Stromal cell of bone marrow (primary cell): ENCODE measurements at regions not wholly inside any gene's neighbourhood (a gene's known extent, or its start where the extent isn't known, plus 50 kb on each side); places are given as distances from the start of the nearest gene placed in this dataset.
"Not testable (repeated sequence)": the region's sequence is repeated elsewhere in the genome, so short reads cannot be mapped to it uniquely, and the experiment has no call there.

Source experiments
- DNase-seq: peaks from one replicate; pipeline ENCODE4 v3.0.0-alpha.2; 2012; ENCODE audit warnings: low read depth

DNA sequence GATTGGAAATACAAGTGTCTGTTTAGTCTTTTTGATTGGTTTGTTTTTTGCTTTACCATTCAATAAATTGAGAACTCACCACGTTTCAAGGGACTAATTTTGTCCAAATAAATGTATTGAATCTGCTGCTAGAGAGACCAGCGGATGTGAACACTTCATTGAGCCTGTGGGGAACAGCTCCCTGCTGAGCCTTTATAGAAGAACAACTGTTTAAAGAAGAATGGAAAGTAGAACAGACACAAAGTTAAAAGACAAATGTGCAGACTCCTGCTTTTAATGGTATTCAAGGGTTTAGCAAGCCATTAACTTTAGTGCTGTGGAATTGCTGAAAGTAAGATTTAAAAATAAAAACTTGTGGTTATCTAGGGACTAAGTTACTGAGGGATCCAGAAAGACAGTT is 817.7 kb upstream of the B3GALT2 start:
- DNase-seq = no peak

DNA sequence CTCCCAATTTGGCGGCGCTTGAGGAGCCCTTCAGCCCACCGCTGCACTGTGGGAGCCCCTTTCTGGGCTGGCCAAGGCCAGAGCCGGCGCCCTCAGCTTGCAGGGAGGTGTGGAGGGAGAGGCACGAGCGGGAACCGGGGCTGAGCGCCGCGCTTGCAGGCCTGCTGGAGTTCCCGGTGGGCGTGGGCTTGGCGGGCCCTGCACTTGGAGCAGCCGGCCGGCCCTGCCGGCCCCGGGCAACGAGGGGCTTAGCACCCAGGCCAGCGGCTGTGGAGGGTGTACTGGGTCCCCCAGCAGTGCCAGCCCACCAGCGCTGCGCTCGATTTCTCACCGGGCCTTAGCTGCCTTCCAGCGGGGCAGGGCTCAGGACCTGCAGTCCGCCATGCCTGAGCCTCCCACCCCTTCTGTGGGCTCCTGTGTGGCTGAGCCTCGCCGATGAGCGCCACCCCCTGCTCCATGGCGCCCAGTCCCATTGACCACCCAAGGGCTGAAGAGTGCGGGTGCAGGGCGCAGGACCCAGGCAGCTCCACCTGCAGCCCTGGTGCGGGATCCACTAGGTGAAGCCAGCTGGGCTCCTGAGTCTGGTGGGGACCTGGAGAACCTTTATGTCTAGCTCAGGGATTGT is 815.4 kb upstream of the B3GALT2 start:
- DNase-seq = not testable (repeated sequence)

DNA sequence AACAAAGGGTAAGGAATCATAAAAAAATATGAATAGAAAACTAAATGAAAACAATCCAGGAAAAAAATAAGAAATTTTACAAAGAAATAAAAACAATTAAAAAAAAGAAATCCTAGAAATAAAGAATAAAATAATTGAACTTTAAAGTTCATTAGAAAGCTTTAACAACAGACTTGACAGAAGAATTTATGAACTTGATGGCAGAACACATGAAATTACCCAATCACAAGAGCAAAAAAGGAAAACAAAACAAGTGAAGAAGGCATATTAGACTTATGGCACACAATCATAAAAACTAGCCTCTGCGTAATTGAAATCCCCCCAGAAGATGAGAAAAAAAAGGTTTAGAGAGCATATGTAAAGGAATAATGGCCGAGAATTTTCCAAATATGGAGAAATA is 802.5 kb upstream of the B3GALT2 start:
- no peak for DNase-seq

DNA sequence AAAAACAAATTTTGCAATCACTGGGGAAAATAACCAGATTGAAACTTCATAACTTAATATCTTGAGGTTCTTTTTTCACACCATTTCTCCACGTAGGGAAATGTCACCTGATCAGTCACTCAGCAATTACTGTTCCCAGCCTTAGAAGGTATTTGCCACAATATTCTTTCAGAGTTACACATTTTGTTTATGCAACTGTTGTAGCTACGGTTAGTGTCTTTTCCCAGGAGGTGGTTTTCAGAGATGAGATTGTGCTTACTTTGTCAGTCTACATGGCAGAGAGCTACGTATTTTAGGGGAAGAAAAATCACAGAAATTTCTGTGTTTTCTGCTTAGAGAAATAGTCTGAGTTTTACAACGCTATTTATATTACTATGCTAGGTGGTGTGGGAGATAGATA is 792.8 kb upstream of the B3GALT2 start:
- no peak for DNase-seq

DNA sequence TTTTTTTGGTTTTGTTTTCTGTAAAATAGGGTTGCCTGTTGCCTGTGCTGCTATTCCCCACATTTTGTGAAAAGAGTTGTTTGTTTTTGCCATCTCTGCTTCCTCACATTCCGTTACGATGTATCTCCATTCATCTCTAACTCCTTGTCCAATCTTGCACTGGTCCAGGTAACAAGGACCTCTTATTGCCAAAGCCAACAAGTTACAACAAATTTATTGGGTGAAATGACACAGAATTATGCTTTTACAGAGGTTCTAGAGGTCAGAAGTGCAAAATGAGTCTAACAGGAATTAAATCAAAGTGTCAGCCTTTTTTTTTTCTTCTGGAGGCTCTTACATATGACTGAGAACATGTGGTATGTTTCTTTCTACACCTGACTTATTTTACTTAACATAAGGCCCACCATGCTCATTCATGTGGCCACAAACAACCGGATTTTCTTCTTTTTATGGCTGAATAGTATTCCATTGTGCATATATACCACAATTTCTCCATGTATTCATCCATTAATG is 787.9 kb upstream of the B3GALT2 start:
- no peak for DNase-seq

DNA sequence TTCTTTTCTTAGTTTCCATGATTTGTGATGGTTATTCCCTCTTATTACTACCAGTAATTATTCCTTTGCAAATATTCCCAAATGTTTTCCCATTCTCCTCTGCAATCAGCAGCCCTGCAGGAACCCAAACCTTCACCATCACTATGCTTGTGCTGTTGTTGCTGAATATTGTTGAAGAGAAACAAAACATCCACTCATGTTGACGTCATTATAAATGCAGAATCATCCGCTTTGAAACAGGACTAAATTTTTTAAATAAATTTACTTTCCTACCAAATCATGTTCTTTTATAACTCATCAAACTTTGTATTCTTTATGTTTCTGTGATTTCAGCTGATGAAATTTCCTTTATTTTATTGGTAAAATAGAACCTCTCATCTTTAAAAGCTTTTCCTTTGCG is 787.0 kb upstream of the B3GALT2 start:
- no peak for DNase-seq

DNA sequence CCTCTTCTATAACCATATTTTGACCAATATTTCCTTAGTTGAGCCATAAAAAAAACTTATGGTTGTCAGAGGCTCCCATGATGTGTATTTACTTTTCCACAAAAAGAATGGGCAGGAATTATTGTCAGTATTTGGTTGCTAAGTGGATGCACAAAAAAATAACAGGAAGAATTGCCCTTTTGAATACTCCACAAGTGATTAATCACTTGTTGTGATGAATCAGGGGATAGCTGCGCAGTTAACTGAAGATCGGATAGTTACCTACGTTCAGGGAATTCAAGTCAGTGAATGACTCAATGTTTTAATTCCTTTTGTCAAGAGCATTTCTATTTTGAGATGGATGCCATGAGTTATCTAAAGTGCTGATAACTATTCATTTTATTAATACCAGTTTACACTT is 785.2 kb upstream of the B3GALT2 start:
- DNase-seq = no peak

DNA sequence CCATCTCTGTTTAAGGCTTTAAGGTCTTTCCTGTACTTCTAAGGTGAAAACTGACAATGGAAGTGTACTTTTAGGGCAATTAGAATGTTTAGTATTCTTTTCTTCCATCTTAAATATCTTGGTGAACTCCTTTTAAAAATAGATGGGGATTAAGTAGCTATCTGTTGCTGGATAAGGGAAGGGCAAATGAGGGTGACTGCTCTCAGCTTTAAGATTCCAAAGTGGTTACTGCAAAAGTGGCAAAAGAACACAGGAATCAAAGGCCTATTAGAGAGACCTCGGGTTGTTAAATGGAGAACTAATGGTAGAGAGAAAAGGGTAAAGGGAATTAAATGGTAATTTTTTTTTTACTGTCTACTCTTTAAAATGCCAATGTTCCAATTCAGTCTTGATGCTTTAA is 774.1 kb upstream of the B3GALT2 start:
- no peak for DNase-seq

DNA sequence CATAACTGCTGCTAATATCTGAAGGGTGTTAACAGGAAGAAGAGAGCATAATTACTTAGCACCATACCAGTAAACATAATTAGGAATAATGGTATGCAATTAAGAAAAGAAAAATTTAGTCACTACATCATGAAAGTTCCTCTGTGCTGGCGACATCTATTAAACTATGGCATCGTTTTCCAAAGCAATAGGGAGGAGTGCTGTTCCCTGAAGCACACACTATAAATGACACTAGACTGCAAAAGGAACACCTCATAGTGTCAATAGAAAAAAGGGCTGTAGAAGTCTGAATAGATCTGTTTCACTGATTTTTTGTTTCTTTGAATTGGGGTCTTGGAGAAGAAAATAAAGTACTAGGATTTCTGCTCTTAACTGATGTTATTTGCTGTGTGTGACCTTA is 773.6 kb upstream of the B3GALT2 start:
- no peak for DNase-seq

DNA sequence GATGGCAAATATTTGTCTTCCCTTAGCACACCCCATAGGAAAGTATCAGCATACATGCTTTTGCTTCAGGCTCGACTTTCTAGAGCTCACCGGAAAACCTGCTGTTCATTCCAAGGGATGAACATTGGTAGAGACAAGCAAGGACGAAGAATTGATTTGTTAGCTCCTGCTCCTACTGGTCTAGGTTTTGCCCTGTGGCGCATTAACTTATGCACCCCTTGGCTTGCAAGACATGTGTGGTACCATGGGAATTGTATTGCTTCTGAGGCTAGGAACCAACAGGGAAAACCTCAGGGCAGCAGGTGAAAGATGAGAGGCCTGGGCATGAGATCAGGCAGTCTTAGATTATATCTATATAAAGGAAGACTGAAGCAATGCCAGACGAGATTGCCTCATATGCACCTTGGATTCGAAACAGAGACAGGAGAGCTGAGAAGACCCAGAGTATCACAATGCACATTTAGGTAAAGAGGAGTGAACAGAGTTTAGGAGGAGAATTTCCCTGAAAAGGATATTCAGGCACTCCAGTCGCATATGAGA is 771.2 kb upstream of the B3GALT2 start:
- DNase-seq = no peak

DNA sequence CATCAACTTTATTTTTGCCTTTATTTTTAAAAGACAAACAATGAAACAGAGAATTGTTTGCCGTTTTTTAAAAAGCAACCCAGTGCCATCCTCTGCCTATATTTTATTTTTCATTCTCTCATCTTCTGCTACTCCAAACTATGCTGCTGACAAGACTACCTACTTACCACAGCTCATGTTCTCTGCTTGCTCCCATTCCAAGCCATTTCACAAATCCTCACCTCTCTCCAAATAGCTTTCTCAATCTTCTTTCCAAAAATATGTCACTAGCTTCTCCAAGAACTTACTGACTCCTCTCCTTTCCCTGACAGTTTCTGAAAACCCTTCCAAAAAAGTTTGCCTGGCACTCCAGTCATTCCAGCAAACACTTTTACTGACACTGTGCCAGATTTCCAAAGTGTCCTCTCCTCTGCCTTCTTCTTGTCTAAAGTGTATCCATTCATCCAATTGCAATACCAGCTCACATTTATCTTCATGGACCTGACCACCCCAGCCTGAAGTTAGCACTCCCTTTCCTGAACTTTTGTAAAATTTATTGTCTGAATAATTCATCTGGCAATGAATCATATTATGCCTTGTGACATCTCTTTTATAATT is 766.5 kb upstream of the B3GALT2 start:
- no peak for DNase-seq

DNA sequence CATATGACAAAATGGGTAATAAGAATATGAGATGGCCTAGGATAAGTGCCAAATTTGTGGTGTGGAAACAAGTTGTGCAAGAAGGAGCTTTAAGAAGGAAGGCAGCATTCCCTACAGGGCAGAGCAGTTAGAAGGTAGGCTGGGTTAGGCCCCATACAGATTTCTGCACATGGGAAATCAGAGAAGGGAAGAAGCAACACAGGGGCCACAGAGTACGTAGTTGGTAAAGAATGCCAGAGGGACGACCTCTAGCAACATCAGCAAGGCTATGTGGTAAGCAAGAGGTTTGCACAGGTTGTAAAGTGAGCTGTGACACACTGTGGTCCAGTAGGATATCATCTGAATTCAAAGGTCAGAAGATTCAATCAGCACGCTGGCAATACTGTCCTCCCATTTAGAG is 765.6 kb upstream of the B3GALT2 start:
- DNase-seq = no peak

DNA sequence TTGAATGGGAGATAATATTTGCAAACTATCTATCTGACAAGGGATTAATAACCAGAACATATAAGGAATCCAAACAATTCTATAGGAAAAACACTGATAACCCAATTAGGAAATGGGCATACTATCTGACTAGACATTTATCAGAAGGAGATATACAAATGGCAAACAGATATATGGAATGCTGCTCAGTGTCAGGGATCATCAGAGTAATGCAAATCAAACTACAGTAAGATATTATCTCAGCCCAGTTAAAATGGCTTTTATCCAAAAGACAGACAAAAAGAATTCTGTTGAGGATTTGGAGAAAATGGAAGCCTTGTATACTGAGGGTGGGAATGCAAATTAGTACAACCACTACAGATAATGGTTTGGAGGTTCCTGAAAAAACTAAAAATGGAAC is 758.0 kb upstream of the B3GALT2 start:
- DNase-seq = no peak

DNA sequence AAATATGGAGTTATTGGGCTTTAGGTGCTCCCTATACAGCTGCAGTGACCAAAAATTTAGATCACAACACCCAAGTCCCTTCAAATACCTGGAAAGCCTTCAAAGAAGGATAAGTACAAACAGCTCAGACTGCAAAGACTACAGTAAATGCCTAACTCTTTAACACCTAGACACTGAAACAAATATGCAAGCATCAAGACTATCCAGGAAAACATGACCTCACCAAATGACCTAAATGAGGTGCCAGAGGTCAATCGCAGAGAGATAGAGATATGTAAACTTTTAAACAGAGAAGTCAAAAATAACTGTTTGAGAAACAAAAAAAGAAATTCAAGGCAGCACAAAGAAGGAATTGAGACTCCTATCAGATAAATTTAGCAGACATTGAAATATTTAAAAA is 753.8 kb upstream of the B3GALT2 start:
- no peak for DNase-seq

DNA sequence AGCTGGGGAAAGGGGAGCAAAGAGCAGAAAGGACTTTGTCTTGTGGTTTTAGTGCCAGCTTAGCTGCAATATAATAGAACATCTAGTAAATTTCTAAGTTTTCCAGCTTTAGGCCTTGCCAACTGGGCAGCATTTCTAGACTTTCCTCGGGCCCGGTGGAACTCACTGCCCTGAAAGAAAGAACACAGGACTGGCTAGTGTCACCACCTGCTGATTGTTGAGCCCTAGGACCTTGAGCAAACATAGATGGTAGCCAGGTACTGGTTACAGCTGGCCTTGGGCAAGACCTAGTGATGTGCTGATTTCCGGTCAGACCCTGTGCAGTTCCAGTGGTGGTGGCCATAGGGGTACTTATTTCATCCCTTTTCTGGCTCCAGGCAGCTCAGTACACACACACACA is 753.2 kb upstream of the B3GALT2 start:
- DNase-seq = no peak

DNA sequence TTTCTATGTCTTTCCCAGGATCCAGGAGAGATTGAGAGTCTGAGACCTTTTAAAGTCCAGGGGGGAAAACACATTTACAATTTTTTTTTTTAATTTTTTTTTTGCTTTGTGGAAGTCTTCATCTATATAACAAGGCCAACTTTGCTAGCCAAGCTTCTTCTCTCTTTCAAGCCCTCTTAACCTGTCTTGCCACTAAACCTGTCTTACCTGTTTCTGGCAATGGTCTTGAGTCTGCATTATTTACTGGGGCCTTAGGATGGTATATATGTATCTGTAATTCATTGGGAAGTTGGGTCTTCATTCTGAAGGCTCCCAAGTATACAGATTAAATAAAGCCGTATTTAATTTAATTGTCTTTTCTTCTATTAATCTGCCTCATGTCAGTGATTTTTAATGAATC is 750.9 kb upstream of the B3GALT2 start:
- DNase-seq = no peak

DNA sequence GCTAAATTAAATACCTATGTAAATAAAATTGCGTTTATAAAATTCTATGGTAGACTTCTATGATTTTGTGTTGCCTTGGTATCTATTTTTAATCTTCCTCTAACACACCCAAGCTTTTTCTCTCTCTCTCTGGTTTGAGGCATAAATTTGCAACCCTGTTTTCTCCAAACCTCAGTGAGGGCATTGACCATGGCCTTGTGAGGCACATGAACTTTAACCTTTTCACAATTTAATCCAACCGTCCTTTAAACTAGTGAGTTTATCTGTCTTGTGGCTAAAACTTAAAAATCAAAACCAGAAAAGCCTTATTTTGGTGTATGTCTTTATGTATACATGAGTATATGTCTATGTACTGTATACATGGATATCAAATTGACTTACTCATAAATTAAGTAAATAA is 746.6 kb upstream of the B3GALT2 start:
- DNase-seq = no peak

DNA sequence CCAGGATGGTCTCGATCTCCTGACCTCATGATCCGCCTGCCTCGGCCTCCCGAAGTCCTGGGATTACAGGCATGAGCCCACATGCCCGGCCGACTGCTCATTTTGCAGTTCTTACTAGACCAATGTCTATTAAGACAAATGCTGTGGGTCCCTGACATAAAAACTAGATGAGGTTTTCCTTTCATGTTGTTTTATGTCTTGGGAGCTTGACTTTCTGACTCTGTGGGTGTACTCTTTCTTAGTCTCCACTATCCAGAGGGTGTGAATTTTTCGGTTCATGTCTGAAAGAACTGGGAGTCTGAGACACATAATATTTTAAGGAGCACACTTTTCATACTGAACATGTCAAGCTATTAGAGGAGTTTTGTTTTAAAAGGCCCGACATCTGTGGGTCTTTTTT is 744.9 kb upstream of the B3GALT2 start:
- DNase-seq = no peak

DNA sequence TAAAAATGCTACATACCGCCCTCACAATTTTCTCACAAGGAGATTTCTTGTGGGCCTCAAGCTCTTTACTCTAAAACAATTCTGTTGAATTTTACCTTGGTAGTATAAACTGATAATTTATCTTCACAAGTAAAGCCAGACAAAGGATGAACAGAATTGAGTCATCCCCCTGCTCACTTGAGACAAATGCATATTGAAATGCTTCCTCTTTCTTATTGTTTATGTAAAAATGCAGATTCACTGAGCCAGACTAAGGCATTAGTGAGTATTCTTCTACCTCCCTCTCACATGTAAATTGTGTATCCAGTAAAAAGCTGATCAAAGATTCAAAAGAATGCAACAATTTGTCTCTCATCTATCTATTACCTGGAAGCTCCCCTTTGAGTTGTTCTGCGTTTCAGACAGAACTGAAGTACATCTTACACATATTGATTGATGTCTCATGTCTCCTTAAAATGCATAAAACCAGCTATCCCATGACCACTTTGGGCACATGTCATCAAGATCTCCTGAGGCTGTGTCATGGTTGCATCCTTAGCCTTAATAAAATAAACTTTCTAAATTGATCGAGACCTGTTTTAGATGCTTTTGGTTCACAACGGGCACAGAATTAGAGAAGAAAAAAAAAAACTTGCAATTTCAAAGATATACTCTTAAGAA is 743.1 kb upstream of the B3GALT2 start:
- no peak for DNase-seq

DNA sequence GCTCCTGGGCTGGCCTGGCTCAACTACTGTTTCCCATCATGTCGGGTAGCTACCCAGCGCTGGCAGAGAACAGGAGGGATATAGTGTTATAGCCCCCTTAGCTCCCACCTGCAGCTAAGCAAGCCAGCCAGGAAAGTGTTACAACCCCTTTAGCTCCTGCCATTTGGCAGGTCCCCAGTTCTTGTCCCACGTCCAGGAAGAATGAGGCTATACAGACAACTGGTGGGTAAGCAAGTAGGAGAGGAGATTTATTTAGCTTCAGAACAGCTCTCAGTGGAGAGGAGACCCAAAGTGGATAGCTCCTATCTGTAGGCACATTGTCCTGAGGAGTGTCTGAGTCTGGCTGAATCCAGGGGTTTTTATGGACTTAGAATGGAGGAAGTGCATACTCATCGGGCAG is 741.1 kb upstream of the B3GALT2 start:
- DNase-seq = no peak

DNA sequence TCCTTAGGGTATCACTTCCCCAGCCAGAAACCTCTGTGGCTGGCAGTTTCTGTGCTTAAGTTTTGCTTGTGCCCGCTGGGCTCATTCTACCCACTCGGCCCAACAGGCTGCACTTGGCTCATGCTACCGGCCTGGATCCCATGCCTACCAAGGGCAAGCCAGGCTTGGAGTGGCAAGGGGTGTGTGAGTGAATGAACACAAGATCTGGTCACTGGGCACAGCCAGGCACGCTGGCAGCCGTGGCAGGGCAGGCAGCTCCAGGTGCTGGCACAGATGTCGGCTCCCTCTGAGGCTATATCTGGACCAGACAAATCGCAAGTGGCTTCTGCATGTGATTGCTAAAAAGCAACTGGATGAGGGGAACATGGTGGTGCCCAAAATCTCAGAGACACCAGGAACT is 740.5 kb upstream of the B3GALT2 start:
- DNase-seq = no peak

DNA sequence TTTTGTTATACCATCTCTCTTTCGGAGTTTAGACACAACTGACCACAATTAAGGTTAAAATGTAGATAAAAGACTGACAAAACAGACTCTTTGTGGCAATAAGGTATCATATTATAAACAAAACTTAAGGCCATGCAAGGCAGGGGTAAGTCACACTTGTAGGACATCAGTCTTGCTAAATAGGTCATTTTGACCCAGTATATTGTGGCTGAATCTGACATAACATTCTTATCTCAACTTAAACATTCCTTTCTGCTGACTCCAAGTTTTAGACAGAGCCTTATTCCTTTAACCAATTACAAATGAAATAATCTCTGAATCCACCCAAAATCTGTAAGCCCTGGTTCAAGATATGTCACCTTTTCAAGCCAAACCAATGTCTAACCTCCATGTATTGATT is 733.4 kb upstream of the B3GALT2 start:
- no peak for DNase-seq

DNA sequence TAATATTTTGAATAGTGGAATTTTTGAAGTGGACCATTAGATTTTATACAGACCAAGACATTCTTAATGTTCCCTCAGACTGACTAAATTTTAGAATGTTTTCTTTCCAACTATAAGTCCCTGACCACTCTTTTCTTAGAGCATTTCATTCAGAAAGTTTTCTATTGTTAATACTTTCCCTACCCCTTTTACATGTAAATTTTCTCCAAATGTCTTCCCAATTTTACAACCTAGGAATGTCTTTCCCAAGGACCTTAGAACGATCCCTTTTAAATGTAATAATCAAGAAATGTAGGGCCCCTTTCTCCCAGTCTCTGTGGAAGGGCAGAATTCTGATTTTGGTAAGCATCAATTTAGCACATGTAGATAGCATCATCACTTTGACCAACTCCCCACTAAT is 730.0 kb upstream of the B3GALT2 start:
- no peak for DNase-seq

DNA sequence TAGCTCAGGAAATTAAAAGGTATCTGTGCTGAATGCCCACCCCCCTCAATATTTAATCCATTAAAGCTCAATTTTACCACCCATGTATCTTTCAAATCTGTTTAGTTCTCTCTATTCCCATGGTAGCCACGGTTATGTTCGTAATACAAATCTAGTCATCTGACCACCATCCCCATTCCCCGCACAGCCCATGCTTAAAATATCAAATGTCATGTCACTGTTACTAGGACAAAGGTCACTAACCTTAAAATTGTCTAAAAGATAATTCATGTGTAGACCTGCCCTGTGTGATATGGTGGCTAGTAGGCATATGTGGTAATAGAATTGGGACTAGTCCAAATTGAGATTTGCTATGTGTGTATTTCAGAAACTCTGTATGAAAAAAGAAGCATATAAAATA is 728.5 kb upstream of the B3GALT2 start:
- no peak for DNase-seq
